Right atrium auricular region (tissue), 2 donors: ENCODE measurements at regions not wholly inside any gene's neighbourhood (a gene's known extent, or its start where the extent isn't known, plus 50 kb on each side); places are given as distances from the start of the nearest gene placed in this dataset.

Source experiments
- DNase-seq: peaks from one replicate; pipeline ENCODE4 v3.0.0-alpha.2; 2019; ENCODE audit warnings: low spot score
- H3K27ac ChIP-seq, 2 donors: fragments of 200-600 bp; sonication (generic); 1 replicate in 1 of 2; 2 replicates in 1 of 2; pipeline ENCODE4 v1.5.1; 2016 to 2019
- H3K27me3 ChIP-seq, 2 donors: fragments of 200-600 bp; sonication (generic); one replicate each; pipeline versions ENCODE4 v1.5.1 to v1.6.0; 2017 to 2019
- H3K36me3 ChIP-seq: fragments of 200-600 bp; sonication (generic); one replicate; pipeline ENCODE4 v1.5.1; 2016
- H3K4me1 ChIP-seq, 2 donors: fragments of 200-600 bp; sonication (generic); one replicate each; pipeline versions ENCODE4 v1.5.1 to v1.6.0; 2017 to 2019
- H3K4me3 ChIP-seq, 2 donors: fragments of 200-600 bp; sonication (generic); 1 replicate in 1 of 2; 2 replicates in 1 of 2; pipeline ENCODE4 v1.5.1; 2017 to 2019; ENCODE audit warnings: mild to moderate bottlenecking in 1 of 2, moderate library complexity in 1 of 2
- H3K9me3 ChIP-seq, 2 donors: fragments of 200-600 bp; sonication (generic); one replicate each; pipeline ENCODE4 v1.5.1; 2019
- CTCF ChIP-seq, 2 donors: fragments of 200-600 bp; sonication (generic); IDR thresholded peaks; one replicate each; pipeline ENCODE4 v1.5.1; 2019; ENCODE audit warnings: antibody characterized with exemption in 2 of 2

GRCh38 chr7:35512716-35513115, 182.2 kb downstream of the HERPUD2 start:
- DNase-seq = no peak
- peaks cover 0 to 7% of the 10 kb centered on the region in 2 donors for H3K4me1 ChIP-seq
- no peak overlapping the region for H3K4me3 ChIP-seq
- no peak overlapping the region for H3K27ac ChIP-seq
- TF ChIP-seq CTCF (IDR thresholded peaks at IDR 0.05) = no peak
- no peaks in the 10 kb centered on the region for H3K27me3 ChIP-seq
- no peaks in the 10 kb centered on the region for H3K9me3 ChIP-seq
- no peaks in the 10 kb centered on the region for H3K36me3 ChIP-seq

GRCh38 chr7:35508623-35509400, 186.1 kb downstream of the HERPUD2 start:
- Histone ChIP-seq H3K4me1 (peaks cover 0 to 7% of the 10 kb centered on the region in 2 donors), H3K4me3 (no peak overlapping the region), H3K27ac (no peak overlapping the region), H3K36me3 (no peaks in the 10 kb centered on the region), H3K9me3 (no peaks in the 10 kb centered on the region), H3K27me3 (no peaks in the 10 kb centered on the region)
- no peak for DNase-seq
- TF ChIP-seq CTCF (IDR thresholded peaks at IDR 0.05) = no peak

GRCh38 chr7:35505066-35505465, 189.9 kb downstream of the HERPUD2 start:
- H3K9me3 ChIP-seq = no peaks in the 10 kb centered on the region
- TF ChIP-seq CTCF (IDR thresholded peaks at IDR 0.05) = no peak
- H3K27me3 ChIP-seq = no peaks in the 10 kb centered on the region
- DNase-seq = no peak
- H3K4me3 ChIP-seq = no peak overlapping the region
- H3K27ac ChIP-seq = no peak overlapping the region
- H3K4me1 ChIP-seq = no peaks in the 10 kb centered on the region
- H3K36me3 ChIP-seq = no peaks in the 10 kb centered on the region

GRCh38 chr7:35504365-35504764, 190.6 kb downstream of the HERPUD2 start:
- Histone ChIP-seq H3K27me3 (no peaks in the 10 kb centered on the region), H3K4me1 (no peaks in the 10 kb centered on the region), H3K4me3 (no peak overlapping the region), H3K9me3 (no peaks in the 10 kb centered on the region), H3K36me3 (no peaks in the 10 kb centered on the region), H3K27ac (no peak overlapping the region)
- DNase-seq = no peak
- TF ChIP-seq CTCF (IDR thresholded peaks at IDR 0.05) = no peak

- H3K27me3 ChIP-seq = no peaks in the 10 kb centered on the region
- H3K27ac ChIP-seq = no peak overlapping the region
- TF ChIP-seq CTCF (IDR thresholded peaks at IDR 0.05) = no peak
- H3K9me3 ChIP-seq = no peaks in the 10 kb centered on the region
- no peak overlapping the region for H3K4me3 ChIP-seq
- H3K4me1 ChIP-seq = no peaks in the 10 kb centered on the region
- DNase-seq = no peak
- H3K36me3 ChIP-seq = no peaks in the 10 kb centered on the region
Observed at GRCh38 chr7:35501681-35502080, 193.3 kb downstream of the HERPUD2 start.

- H3K27ac ChIP-seq = no peak overlapping the region
- no peaks in the 10 kb centered on the region for H3K27me3 ChIP-seq
- H3K4me3 ChIP-seq = no peak overlapping the region
- DNase-seq = no peak
- H3K9me3 ChIP-seq = no peaks in the 10 kb centered on the region
- no peaks in the 10 kb centered on the region for H3K36me3 ChIP-seq
- TF ChIP-seq CTCF (IDR thresholded peaks at IDR 0.05) = no peak
- H3K4me1 ChIP-seq = no peaks in the 10 kb centered on the region
Observed at GRCh38 chr7:35499226-35499625, 195.7 kb downstream of the HERPUD2 start.
